ENCODE measurements at regions not wholly inside any gene's neighbourhood (a gene's known extent, or its start where the extent isn't known, plus 50 kb on each side); places are given as distances from the start of the nearest gene placed in this dataset.
A peak's percentile ranks its signal among the peaks of the same experiment; 100 is the strongest.
"Not testable (repeated sequence)": the region's sequence is repeated elsewhere in the genome, so short reads cannot be mapped to it uniquely, and the experiment has no call there.

- DNase-seq: peak; percentile 28
- no peaks in the 10 kb centered on the region for H3K27me3 ChIP-seq (replicated peaks)
- no peak overlapping the region for H3K4me3 ChIP-seq (ENCODE audit: low read depth, low read length)
- TF ChIP-seq CTCF (IDR thresholded peaks at IDR 0.05; ENCODE audit: low read depth, low read length, missing control alignments): peak; percentile 77
- no peaks in the 10 kb centered on the region for H3K36me3 ChIP-seq (replicated peaks)
- in situ Hi-C loops (cut with HindIII; ENCODE audit: low pct_ligation_motif_present, low sequenced_read_pairs): no loop called here
- no peak overlapping the region for H3K27ac ChIP-seq
These were observed 115.4 kb downstream of the KLHL28 start for GRCh38 chr14:44846232-44846824.

GRCh38 chr14:44835928-44836327 lies 125.8 kb downstream of the KLHL28 start:
- H3K27me3 ChIP-seq (replicated peaks); DNase-seq; H3K36me3 ChIP-seq (replicated peaks); in situ Hi-C loops (cut with HindIII; ENCODE audit: low pct_ligation_motif_present, low sequenced_read_pairs); H3K4me3 ChIP-seq (ENCODE audit: low read depth, low read length); H3K27ac ChIP-seq: not testable (repeated sequence)

- no peaks in the 10 kb centered on the region for H3K36me3 ChIP-seq (replicated peaks)
- no peak for DNase-seq
- in situ Hi-C loops (cut with HindIII; ENCODE audit: low pct_ligation_motif_present, low sequenced_read_pairs): no loop called here
- H3K27me3 ChIP-seq (replicated peaks): no peaks in the 10 kb centered on the region
- no peak overlapping the region for H3K27ac ChIP-seq
- no peak overlapping the region for H3K4me3 ChIP-seq (ENCODE audit: low read depth, low read length)
- no peak for TF ChIP-seq CTCF (IDR thresholded peaks at IDR 0.05; ENCODE audit: low read depth, low read length, missing control alignments)
These were observed 128.2 kb downstream of the KLHL28 start for GRCh38 chr14:44833376-44834060.

GRCh38 chr14:44830371-44830770 lies 131.4 kb downstream of the KLHL28 start:
- Histone ChIP-seq H3K27me3 (replicated peaks) (no peaks in the 10 kb centered on the region), H3K27ac (no peak overlapping the region), H3K36me3 (replicated peaks) (no peaks in the 10 kb centered on the region), H3K4me3 (ENCODE audit: low read depth, low read length) (no peak overlapping the region)
- in situ Hi-C loops (cut with HindIII; ENCODE audit: low pct_ligation_motif_present, low sequenced_read_pairs): no loop called here
- TF ChIP-seq CTCF (IDR thresholded peaks at IDR 0.05; ENCODE audit: low read depth, low read length, missing control alignments): no peak
- DNase-seq: no peak

- Histone ChIP-seq H3K27ac (no peak overlapping the region), H3K27me3 (replicated peaks) (no peaks in the 10 kb centered on the region), H3K4me3 (ENCODE audit: low read depth, low read length) (no peak overlapping the region), H3K36me3 (replicated peaks) (no peaks in the 10 kb centered on the region)
- in situ Hi-C loops (cut with HindIII; ENCODE audit: low pct_ligation_motif_present, low sequenced_read_pairs): no loop called here
- TF ChIP-seq CTCF (IDR thresholded peaks at IDR 0.05; ENCODE audit: low read depth, low read length, missing control alignments): no peak
- DNase-seq: no peak
These were observed 132.7 kb downstream of the KLHL28 start for GRCh38 chr14:44829021-44829420.

GRCh38 chr14:44828023-44828422 lies 133.7 kb downstream of the KLHL28 start:
- TF ChIP-seq CTCF (IDR thresholded peaks at IDR 0.05; ENCODE audit: low read depth, low read length, missing control alignments): no peak
- Histone ChIP-seq H3K27me3 (replicated peaks) (no peaks in the 10 kb centered on the region), H3K36me3 (replicated peaks) (no peaks in the 10 kb centered on the region), H3K4me3 (ENCODE audit: low read depth, low read length) (no peak overlapping the region), H3K27ac (no peak overlapping the region)
- no peak for DNase-seq
- in situ Hi-C loops (cut with HindIII; ENCODE audit: low pct_ligation_motif_present, low sequenced_read_pairs): no loop called here

All from brain microvascular endothelial cell (primary cell).